Ishikawa (cell line): ENCODE measurements at regions not wholly inside any gene's neighbourhood (a gene's known extent, or its start where the extent isn't known, plus 50 kb on each side); places are given as distances from the start of the nearest gene placed in this dataset.

ENCODE experiments used
- CEBPB ChIP-seq: IDR thresholded peaks from 2 replicates; pipeline ENCODE4 v1.6.1; 2012
- CREB1 ChIP-seq: IDR thresholded peaks from 2 replicates; pipeline ENCODE4 v1.6.1; 2012; ENCODE audit warnings: low read depth
- EGR1 ChIP-seq: IDR thresholded peaks from 2 replicates; pipeline ENCODE4 v1.6.1; 2012
- EP300 ChIP-seq: IDR thresholded peaks from 2 replicates; pipeline ENCODE4 v1.6.1; 2012; ENCODE audit warnings: borderline replicate concordance
- FOXM1 ChIP-seq: IDR thresholded peaks from 2 replicates; pipeline ENCODE4 v1.6.1; 2012; ENCODE audit warnings: low read depth, borderline replicate concordance
- MAX ChIP-seq: IDR thresholded peaks from 2 replicates; pipeline ENCODE4 v1.6.1; 2012
- NFIC ChIP-seq: IDR thresholded peaks from 2 replicates; pipeline ENCODE4 v1.6.1; 2012
- RAD21 ChIP-seq: IDR thresholded peaks from 2 replicates; pipeline ENCODE4 v1.6.1; 2012; ENCODE audit warnings: low read depth
- TAF1 ChIP-seq: IDR thresholded peaks from 2 replicates; pipeline ENCODE4 v1.6.1; 2012; ENCODE audit warnings: low read depth, mild to moderate bottlenecking
- TCF12 ChIP-seq: IDR thresholded peaks from 2 replicates; pipeline ENCODE4 v1.6.1; 2012; ENCODE audit warnings: low read depth
- TEAD4 ChIP-seq: IDR thresholded peaks from 2 replicates; pipeline ENCODE4 v1.6.1; 2012
- USF1 ChIP-seq: IDR thresholded peaks from 2 replicates; pipeline ENCODE4 v1.6.1; 2012
- YY1 ChIP-seq: IDR thresholded peaks from 2 replicates; pipeline ENCODE4 v1.6.1; 2012; ENCODE audit warnings: low read depth
- ZBTB7A ChIP-seq: IDR thresholded peaks from 2 replicates; pipeline ENCODE4 v1.6.1; 2012; ENCODE audit warnings: low read depth
- TF ChIP-seq, protein P1 (sequence below): IDR thresholded peaks from 2 replicates; pipeline ENCODE4 v1.6.1; 2012; ENCODE audit warnings: low read depth, mild to moderate bottlenecking

GRCh38 chr20:30513050-30513628, 744.3 kb upstream of the DEFB115 start:
- TF ChIP-seq TAF1 (no peak), RAD21 (no peak), MAX (no peak), YY1 (no peak), FOXM1 (no peak), EP300 (no peak), USF1 (no peak), ZBTB7A (no peak), CEBPB (no peak), CREB1 (no peak), NFIC (no peak), TEAD4 (no peak), TCF12 (no peak), EGR1 (no peak)
- TF ChIP-seq, protein P1, sequence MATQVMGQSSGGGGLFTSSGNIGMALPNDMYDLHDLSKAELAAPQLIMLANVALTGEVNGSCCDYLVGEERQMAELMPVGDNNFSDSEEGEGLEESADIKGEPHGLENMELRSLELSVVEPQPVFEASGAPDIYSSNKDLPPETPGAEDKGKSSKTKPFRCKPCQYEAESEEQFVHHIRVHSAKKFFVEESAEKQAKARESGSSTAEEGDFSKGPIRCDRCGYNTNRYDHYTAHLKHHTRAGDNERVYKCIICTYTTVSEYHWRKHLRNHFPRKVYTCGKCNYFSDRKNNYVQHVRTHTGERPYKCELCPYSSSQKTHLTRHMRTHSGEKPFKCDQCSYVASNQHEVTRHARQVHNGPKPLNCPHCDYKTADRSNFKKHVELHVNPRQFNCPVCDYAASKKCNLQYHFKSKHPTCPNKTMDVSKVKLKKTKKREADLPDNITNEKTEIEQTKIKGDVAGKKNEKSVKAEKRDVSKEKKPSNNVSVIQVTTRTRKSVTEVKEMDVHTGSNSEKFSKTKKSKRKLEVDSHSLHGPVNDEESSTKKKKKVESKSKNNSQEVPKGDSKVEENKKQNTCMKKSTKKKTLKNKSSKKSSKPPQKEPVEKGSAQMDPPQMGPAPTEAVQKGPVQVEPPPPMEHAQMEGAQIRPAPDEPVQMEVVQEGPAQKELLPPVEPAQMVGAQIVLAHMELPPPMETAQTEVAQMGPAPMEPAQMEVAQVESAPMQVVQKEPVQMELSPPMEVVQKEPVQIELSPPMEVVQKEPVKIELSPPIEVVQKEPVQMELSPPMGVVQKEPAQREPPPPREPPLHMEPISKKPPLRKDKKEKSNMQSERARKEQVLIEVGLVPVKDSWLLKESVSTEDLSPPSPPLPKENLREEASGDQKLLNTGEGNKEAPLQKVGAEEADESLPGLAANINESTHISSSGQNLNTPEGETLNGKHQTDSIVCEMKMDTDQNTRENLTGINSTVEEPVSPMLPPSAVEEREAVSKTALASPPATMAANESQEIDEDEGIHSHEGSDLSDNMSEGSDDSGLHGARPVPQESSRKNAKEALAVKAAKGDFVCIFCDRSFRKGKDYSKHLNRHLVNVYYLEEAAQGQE = no peak

DNA sequence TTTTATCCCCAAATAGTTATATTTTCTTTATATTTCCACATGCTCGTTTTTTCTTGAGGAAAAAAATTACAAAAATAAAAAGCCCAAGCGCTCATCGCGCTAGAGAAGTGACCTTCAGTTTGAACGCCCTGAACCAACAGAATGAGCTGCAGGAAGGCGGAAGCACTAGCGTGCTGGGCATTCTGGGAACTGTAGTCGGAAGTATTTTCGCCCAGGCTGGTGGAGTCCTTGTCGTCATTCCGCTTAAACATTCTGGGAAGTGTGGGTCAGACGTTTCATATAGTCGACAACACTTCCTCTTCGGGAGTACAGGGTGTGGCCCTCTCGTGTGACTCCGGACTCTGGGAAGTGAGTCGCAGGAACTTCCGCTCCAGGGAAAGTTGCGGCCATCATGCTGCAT, 692.4 kb upstream of the DEFB115 start:
- TF ChIP-seq MAX = peak; percentile 59

DNA sequence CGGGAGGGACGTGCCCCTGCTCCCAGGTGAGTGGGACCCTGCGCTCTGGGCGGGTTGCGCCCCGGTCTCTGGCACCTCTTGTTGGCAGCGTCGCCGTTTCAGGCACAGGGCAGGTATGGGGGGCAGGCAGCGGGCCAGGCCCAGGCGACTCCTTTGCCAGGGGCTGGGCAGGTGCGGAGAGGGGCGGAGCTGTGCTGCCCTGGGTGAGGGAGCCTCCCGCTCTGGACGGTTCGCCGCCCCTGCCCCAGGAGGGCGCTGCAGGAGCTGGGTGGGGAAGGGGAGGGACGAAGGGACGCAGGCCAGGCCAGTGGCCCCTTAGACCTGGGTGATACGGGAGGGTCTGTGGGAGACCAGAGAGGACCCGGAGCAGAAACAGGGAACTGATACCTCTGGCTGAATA, 663.9 kb upstream of the DEFB115 start:
- TF ChIP-seq ZBTB7A (no peak), FOXM1 (no peak), MAX (no peak), EGR1 (no peak), TEAD4 (no peak), NFIC (no peak), RAD21 (no peak), TAF1 (no peak), USF1 (no peak)
- TF ChIP-seq, protein P1 = no peak

GRCh38 chr20:30594112-30594511, 663.4 kb upstream of the DEFB115 start:
- TF ChIP-seq YY1 (no peak), TAF1 (no peak), CREB1 (no peak), FOXM1 (no peak), CEBPB (no peak), NFIC (no peak), TEAD4 (no peak), RAD21 (no peak), TCF12 (no peak), EP300 (no peak), USF1 (no peak)
- TF ChIP-seq, protein P1 = no peak
